GM18502 (cell line): ENCODE measurements at regions not wholly inside any gene's neighbourhood (a gene's known extent, or its start where the extent isn't known, plus 50 kb on each side); places are given as distances from the start of the nearest gene placed in this dataset.

Source experiments
- ATAC-seq: cut with Tn5 transposase; IDR thresholded peaks from one replicate; pipeline ENCODE4 v1.9.1; 2021; ENCODE audit warnings: mild to moderate bottlenecking; ENCODE audit not compliant: unreplicated experiment, poor library complexity

DNA sequence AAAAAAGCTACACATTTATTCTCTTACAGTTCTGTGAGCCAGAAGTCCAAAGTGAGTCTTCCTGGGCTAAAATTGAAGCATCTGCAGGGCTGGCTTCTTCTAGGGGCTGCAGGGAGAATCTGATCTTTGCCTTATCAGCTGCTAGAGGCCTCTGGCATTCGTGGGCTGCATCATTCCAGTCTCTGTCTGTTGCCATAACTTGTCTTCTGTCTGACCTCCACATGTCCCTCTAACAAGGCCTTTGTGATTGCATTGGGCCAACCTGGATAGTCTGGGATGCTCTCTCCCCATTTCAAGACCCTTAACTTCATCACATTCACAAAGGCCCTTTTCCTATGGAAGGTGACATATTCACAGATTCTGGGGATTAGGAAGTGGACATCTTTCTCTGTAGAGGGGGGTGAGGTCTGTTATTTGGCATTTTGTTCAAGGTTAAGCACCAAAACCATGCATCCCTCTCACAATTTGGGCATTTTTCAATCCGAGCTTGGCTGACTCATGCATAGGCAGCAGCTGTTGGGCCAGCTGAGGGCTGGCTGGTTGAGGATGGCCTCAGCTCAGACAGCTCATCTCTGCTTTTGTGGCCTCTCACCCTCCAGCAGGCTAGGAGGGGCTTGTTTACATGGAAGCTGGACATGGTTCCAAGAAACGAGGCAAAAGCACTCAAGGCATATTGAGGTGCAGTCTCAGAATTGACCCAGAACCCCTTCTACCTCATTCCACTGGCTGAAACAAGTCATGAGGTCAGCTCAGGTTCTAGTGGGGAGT, 116.1 kb upstream of the NXT1 start:
- ATAC-seq = no peak

DNA sequence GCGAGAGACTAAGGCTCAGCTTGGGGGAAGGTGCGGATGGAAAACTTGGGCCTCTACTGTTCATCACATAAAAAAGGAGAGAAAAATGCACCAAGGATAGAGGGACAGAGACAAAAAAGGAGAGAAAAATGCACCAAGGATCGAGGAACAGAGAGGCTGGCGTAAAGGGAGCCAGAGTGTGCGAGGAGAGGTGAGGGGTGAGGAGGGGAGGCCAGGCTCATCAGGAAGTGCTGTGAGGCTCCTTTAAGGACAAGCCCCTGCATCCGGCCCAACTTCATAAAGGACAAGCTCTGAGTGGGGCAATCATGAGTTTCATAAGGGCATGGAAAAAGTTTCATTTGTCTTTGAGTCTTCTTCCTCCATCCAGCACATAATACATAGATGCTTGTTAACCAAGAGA, 117.2 kb upstream of the NXT1 start:
- no peak for ATAC-seq

DNA sequence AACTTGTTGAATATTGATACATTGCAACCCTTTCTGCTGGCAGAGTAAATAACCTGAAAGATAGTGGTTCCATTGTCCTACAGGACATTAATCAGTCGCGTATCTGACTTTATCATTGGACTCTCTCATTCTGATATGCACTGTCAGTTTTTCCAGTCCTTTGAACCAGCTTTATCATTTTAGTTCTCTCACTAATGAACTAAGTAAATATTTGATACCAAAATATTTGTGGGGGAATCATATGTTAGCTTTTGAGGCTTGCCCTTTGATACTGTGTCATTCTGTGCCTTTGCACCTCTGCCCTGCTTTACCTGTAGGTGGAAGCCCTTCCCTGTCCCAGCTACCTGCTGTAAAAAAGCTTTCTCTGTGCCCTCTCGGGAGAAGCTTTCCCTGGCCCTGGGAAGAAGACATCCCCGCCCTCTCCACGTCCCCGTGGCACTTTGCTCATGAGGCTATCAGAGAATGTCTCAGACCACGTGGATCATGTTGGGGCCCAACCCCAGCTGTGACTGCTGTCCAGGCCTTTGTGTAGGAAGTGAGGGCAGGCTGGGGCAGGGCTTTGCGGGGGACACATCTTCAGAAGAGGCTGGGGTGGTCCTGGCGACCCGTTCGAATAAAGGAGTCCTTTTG, 117.8 kb upstream of the NXT1 start:
- ATAC-seq = no peak

DNA sequence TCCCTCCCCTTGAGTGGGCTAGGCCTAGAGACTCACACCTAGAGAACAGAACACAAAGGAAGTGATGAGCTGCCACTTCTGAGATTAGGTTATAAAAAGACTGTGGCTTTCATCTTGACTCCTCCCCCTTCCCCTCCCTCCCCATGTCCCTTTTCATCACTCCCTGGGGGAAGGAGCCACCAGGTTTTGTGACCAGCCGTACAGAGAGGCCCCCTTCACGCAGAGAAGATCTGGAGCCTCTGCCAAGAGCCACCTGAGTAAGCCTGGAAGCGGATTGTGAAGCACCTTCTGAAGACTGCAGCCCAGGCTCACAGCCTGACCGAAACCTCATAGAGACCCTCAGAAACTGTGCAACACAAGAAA, 118.4 kb upstream of the NXT1 start:
- ATAC-seq = no peak

DNA sequence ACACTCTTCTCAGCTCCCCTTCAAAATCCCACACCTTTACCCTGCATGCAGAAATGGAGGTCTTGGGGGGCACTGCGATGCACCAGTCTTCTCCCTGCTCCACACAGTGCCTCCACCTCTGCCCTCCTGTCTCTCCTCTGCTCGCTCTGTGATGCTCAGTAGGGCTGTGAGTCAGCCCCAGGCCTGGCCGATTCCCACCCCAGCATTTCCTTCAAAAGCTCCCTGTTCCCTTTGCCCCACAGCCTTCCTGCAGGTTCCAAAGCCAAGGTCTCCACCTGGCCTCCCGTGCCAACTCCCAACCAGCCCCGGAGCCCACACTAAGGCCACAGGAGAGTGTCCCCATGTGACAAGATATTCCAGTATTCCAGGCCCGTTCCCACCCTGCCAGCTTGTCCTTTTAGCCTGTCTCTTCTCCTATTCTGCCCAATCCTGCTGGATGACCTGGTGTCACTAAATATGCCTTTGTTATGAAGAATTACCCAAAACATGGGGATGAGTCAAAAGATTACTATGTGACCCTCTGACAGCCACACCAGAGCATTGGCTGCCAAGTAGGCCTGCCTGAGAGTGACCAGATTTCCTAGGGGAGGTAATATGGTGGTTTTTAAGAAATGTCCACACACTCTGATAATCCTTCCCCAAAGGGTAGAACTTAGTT, 118.9 kb upstream of the NXT1 start:
- ATAC-seq = no peak

DNA sequence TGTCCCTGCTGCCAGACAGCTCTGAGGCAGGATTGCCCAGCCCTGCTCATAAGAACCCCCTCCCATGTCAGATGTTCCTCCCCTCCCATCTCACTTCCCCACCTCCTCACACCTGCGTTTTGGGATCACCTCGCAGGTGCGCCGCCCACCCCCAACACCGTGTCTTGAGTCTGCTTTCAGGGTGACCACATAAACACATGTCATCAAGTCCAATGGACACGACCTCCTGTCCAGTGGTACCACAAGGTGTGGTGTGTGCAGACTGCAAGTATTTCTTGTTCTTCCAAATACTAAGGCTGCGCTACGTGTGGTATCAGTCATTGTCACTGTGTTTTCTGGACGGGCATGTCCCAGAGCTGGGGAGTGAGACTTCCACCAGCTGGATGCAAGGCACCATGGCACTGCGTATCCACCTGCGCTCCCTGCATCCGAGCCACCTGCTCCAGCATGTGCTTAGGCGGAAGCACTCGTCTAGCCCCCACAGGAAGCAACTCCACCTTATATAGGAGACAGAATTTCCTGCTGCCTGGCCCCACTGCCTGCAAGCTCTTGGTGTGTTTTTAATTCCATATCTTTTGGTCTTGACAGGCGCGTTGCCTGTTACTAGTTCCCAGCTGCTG, 119.7 kb upstream of the NXT1 start:
- ATAC-seq = no peak

DNA sequence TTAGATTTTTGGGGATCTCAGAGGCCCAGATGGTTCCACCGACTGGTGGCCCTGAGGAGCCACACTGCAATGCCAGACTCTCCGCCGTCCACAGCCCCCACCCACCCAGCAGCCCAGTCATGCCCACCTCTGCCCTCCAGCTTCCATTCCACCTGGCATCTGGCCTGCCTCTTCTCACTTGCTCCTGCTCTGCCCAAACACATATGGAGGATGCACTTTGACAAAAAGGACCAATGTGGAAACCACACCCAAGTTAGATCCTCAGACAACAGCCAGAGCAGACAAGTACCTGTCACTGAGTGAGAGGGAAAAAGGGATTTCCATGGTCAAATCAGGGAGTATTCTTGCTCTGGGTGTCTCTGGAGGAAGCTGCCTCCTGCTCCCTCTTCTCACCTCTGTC, 120.6 kb upstream of the NXT1 start:
- no peak for ATAC-seq

DNA sequence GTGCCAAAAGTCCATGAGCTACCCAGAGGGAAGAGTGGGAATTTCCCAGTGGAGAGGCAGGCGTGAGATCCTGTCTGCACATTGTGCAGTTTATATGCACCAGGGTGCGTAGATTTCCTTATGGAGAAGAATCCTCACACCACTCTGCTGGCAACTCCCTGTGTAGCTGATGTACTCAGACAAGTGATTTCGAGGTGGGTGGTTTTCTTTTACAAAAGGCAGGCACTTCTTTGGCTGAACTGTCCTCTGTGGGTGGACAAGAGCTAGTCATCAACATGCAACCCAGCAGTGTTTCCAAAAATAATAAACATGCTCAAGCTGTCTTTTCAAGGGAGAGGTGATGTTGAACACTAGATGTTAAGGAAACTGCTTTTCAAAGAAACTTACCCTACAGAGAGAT, 121.7 kb upstream of the NXT1 start:
- ATAC-seq = no peak

DNA sequence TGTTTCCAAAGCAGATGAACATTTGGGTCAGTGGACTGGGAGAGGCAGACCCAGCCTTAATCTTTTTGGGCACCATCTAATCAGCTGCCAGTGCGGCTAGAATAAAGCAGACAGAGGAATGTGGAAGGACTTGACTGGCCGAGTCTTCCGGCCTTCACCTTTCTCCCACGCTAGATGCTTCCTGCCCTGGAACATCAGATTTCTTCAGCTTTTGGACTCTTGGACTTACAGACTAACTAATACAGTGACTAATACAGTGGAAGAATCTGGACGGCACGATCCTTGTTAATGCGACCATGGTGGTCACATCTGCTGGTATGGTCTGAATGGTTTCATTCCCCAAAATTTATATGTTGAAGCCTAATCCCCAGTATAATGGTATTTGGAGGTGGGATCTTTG, 122.6 kb upstream of the NXT1 start:
- no peak for ATAC-seq

DNA sequence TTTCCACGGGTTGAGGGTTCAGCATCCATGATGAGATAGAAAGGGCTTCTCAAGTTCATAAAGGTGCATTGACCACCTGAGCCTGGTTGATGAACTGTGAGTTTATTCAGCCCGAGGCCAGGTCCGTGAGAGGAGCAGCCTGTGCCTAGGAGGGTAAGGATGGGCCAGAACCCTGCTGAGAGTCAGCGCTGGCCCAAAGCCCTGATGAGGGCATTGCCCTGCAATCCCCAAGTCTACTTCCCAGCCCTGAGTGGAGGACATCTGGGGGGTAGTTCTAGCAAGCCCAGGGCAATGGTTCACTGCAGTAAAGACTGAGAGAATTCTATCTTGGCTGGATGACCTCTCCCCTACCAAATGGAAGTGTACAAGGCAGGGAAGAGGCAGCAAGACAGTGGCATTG, 123.3 kb upstream of the NXT1 start:
- no peak for ATAC-seq

DNA sequence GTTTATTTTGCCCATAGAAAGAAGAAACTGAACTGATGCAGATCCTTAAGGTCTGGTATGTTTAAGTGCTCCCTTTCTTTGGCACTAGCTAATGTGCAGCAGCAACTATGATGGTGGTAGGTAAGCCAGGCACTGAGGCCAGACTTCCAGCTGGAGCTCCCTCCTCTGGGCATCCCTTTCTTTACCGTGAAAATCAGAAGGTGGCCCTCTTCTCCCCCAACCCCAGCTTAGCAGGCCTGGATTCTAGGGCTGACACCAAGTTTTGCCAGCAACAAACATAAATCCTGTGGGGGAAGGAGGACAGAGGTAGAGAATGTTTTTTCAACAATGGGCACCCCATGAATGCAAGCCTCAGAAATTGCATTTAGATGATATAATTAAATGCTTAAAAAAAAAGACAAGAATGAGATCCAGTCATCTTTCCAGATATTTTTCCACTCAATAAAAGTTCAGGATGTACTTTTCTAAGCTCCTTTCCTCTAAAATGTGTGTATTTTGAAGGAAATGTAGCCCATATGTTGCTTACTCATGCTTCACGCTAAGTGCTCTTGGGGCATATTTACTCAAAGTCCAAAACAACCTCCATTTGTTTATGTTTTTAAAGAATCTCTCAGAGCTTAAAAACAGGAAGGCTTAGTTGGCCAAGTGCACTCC, 123.9 kb upstream of the NXT1 start:
- no peak for ATAC-seq

DNA sequence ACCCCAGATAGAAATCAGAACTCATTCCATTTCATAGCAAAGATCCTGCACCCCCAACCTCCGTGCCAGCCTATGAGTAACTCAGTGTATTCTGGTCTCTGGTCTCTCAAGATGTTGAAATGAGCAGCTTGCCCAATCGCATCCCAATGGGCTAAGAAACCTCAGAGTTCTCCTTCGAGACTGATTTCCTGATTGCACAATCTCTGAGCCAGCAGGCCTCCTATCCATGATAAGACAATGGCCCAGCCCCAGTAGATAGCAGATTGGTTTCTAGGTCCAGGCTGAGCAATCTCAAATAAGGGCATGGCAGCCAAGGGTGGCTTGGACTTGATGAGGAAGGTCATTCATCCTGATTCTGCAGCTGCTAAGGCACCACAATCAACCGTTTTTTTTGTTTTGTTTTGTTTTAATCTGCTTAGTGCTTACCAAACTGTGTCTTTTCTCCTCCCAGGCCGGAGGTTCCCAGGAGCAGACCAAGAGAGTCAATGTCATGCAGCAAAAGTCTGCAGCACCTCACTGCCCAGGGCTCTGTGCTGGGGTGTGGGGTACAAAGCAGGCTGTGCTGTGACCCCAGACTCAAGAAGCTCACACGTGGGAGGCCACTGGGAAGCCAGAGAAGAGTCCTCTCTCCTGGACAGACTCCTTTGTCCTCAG, 125.1 kb upstream of the NXT1 start:
- ATAC-seq = no peak

DNA sequence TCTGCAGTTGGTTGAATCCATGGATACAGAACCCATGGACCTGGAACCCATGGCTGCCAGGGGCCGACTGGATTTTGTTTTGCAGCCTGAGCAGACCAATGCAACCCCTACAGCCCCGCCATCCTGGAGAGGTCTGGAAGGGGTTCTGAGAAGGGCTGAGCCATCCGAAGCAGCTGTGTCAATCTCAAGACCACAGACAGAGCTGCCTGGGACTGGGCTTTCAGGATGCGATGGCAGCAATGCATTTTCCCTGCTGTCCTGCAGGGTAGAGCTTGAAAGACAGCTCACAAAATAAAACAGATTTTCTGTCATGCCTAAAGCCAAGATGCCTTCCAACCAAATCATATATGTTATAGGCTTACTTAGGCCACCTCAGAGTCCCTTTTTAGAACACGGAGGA, 125.8 kb upstream of the NXT1 start:
- no peak for ATAC-seq

DNA sequence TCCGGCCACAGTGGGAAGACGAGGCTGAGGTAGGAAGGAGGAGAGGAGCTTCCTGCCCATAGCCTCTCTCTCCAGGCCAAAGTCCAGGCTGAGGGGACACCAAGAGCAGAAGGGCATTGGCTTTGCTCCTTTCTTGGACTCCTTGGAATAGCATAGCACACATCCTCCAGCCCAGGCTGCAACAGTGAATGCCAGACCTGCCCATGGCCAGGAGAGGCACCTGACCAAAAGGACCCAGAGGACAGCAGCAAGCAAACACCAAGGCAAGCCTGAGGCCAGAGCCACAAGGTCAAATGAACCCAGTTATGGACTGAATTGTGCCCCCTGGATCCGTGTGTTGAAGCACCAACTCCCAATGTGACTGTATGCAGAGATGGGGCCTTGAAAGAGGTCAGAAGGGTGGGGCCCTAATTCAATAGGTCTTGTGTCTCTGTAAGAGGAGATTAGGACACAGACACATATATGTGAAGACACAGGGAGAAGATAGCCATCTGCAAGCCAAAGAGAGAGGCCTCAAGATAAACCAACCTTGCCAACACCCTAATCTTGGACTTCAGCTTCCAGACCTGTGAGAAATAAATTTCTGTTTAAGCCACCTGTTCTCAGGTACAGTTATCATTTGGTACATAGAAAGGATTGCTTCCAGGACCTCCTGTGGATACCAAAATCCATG, 126.5 kb upstream of the NXT1 start:
- no peak for ATAC-seq

DNA sequence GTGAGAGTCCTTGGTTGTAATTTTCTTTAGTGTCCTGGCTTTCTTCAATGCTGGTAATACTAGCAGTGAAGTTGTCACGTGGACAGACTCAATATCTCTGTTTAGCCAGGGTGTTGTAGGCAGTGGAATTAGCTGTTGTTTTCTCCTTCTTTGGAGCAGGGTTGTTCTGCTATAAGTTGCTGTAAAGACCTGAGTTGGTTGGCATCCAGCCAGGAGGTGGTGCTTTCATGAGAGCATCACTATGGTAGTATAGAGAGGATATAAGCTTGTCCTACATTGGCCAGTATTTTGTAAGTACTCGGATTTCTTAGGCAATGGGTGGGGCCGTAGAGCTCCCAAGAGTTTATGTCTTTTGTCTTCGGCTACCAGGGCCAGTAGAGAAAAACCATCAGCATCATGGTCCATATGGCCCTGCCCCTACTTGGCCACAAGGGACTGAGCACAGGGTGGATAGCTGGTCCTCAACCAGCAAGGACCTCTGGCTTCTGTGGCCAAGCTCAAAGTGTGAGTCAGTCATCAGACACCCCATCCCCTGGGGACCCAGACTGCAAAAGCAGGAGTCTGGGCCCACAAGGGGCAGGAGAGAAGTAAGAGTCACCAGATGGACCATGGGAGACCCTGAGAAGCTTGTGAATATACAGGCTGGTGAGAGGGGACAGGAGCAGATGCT, 127.9 kb upstream of the NXT1 start:
- ATAC-seq = no peak

DNA sequence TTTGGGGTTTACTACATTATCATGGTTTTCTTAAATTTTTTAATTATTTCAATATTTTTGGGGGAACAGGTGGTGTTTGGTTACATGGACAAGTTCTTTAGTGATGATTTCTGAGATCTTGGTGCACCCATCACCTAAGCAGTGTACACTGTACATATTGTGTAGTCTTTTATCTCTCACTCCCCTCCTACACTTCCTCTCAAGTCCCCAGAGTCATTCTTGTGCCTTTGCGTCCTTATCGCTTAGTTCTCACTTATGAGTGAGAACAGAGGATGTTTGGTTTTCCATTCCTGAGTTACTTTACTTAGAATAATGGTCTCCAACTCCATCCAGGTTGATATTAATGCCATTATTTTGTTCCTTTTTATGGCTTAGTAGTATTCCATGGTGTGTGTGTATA, 130.9 kb upstream of the CD93 start:
- ATAC-seq = no peak

DNA sequence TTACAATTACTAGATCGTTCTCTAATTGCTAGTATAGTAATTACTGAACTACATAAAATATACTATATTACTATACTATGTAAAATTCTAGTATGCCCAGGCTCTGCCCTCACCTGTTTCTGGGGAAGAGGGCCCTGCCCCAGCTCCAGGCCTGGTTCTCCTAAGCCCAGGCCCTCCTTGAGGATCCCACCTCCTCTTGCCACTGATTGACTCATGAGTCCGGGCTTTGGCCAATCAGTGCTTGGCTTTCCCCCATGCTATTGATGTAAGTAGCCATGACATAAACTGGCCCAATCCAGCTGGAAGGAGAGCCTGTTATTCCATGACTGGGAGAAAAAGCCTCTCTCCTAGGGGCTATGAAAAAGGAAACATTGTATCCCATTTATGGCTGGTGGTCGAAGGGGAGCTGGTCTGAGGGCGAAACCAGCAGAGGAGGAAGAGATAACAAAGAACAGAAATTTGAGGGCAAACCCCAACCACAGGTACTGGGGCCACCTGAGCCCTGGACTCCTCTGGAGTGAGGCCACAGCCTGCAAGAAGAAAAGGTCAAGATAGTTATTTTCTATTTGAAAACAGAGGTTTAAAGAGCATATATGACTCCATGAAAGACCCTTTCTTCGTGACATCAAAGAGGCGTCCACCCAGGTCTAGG, 129.3 kb upstream of the CD93 start:
- no peak for ATAC-seq

DNA sequence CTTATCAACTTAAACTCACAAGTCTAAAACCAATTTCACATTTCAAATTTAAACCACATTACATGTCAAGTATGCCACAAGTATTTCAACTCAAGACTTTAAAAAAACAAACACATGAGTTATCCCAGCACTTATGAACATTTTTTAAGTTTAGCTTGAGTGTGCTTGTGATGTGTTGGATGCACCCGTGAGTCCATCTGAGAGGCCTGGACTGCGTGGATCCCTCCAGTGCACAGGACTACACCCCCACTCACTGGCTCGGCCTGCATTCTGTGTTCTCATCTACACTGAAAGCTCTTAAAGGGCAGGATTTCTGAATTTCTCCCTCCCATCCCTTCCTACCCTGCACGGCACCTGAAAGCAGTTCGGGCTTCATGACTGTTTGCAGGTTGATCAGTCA, 128.8 kb upstream of the CD93 start:
- ATAC-seq = no peak

DNA sequence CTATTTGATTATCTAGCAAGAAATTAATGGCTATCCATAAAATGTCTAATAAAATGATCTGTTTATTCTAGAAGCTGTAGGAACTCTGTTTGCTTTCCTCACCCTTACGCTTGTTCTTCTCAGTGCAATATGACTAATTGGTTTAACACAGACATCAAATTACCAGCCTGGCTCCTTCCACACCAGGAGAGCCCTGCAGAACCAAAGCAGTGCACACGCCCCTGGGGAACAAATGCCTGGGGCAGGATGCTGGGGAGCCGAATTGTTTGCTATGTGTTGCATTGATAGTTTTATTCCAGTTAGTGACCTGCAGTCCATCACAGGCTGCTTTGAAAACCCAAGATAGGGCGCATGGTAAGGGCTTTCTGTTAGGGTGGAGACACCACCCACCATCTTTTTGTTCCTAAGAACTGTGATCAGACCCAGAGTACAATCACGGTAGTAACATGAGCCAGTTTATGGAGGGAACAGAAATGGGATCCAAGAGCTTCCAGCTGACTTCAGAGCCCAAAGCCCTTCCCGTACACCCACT, 126.4 kb upstream of the CD93 start:
- no peak for ATAC-seq
